A673 (cell line): ENCODE measurements at regions not wholly inside any gene's neighbourhood (a gene's known extent, or its start where the extent isn't known, plus 50 kb on each side); places are given as distances from the start of the nearest gene placed in this dataset.

Experiments
- EZH2 ChIP-seq: fragments of 200-600 bp; sonication (generic); IDR thresholded peaks from 2 replicates; pipeline ENCODE4 v1.6.1; 2017; ENCODE audit warnings: borderline replicate concordance, low read depth, mild to moderate bottlenecking, mixed read lengths, antibody characterized with exemption, low read length; ENCODE audit not compliant: poor library complexity, severe bottlenecking
- TF ChIP-seq, protein P1 (sequence below): fragments of 300-800, 200-600 bp; sonication (generic); conservative IDR thresholded peaks from 2 replicates; pipeline ENCODE4 v1.5.1; 2017; ENCODE audit warnings: low read depth, mild to moderate bottlenecking, antibody characterized with exemption, low read length, moderate library complexity, mixed read lengths

DNA sequence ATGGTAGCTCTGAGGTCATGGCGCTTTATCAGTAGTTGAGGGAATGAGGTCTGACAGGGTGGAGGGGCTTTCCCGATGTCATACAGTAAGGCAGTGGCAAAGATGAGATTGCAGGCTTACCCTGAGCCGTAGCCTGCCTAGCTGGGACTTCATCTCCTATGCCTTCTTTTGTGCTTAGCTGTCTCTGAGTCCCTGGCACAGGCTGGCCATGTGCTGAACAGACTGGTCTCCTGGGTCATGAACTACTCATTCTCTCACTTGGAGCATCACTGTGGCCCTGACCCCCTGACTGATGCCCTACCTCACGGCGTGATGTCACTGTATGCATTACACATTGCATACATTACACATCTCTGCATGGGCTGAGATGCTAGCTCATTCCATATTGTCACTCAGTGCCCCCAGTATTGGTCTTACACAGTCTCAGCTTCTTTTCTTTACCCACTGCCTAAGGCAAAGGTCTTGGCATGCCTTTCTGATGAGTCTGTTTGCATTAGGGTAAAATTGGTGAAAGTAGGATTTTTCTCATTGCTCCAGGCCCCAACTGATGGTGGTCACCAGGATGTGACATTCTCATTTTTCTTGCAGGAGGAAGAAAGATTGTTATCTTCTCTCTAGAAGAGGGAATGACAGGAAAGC is 389.4 kb upstream of the CADM1 start:
- TF ChIP-seq, protein P1, sequence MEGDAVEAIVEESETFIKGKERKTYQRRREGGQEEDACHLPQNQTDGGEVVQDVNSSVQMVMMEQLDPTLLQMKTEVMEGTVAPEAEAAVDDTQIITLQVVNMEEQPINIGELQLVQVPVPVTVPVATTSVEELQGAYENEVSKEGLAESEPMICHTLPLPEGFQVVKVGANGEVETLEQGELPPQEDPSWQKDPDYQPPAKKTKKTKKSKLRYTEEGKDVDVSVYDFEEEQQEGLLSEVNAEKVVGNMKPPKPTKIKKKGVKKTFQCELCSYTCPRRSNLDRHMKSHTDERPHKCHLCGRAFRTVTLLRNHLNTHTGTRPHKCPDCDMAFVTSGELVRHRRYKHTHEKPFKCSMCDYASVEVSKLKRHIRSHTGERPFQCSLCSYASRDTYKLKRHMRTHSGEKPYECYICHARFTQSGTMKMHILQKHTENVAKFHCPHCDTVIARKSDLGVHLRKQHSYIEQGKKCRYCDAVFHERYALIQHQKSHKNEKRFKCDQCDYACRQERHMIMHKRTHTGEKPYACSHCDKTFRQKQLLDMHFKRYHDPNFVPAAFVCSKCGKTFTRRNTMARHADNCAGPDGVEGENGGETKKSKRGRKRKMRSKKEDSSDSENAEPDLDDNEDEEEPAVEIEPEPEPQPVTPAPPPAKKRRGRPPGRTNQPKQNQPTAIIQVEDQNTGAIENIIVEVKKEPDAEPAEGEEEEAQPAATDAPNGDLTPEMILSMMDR = no peak
- no peak for TF ChIP-seq EZH2
